ENCODE measurements at regions not wholly inside any gene's neighbourhood (a gene's known extent, or its start where the extent isn't known, plus 50 kb on each side); places are given as distances from the start of the nearest gene placed in this dataset.

GRCh38 chr2:65599693-65600092 lies 167.3 kb upstream of the SPRED2 start:
- TF ChIP-seq CTCF (IDR thresholded peaks at IDR 0.05; ENCODE audit: borderline replicate concordance, extremely low read depth, low read length, poor library complexity, severe bottlenecking) (no peak), EZH2 (IDR thresholded peaks at IDR 0.05; ENCODE audit: borderline replicate concordance, low read depth, low read length, severe bottlenecking) (no peak)
